ENCODE measurements at regions not wholly inside any gene's neighbourhood (a gene's known extent, or its start where the extent isn't known, plus 50 kb on each side); places are given as distances from the start of the nearest gene placed in this dataset.

- Histone ChIP-seq H3K4me1 (no peaks in the 10 kb centered on the region), H3K27me3 (no peaks in the 10 kb centered on the region), H3K27ac (no peak overlapping the region), H3K36me3 (no peaks in the 10 kb centered on the region), H3K9me3 (no peaks in the 10 kb centered on the region), H3K4me3 (no peak overlapping the region)
- TF ChIP-seq CTCF (IDR thresholded peaks at IDR 0.05) (no peak), POLR2A (IDR thresholded peaks at IDR 0.05) (no peak), POLR2AphosphoS5 (IDR thresholded peaks at IDR 0.05) (no peak), EP300 (IDR thresholded peaks at IDR 0.05) (no peak)
- ATAC-seq (ENCODE audit: low FRiP score in 2 of 2) (no peak), DNase-seq (no peak)
- 80 to 87% methylated on average over 4 of the region's 4 CpGs for WGBS, 2 donors
Observed at GRCh38 chr6:15077006-15077405, 168.9 kb upstream of the JARID2 start.

- H3K9me3 ChIP-seq = no peaks in the 10 kb centered on the region
- no peak for TF ChIP-seq EP300 (IDR thresholded peaks at IDR 0.05)
- no peak for TF ChIP-seq CTCF (IDR thresholded peaks at IDR 0.05)
- TF ChIP-seq POLR2AphosphoS5 (IDR thresholded peaks at IDR 0.05) = no peak
- no peak for TF ChIP-seq POLR2A (IDR thresholded peaks at IDR 0.05)
- H3K4me3 ChIP-seq = no peak overlapping the region
- DNase-seq = no peak
- no peaks in the 10 kb centered on the region for H3K36me3 ChIP-seq
- H3K27me3 ChIP-seq = no peaks in the 10 kb centered on the region
- no peaks in the 10 kb centered on the region for H3K4me1 ChIP-seq
- ATAC-seq (ENCODE audit: low FRiP score in 2 of 2) = no peak
- WGBS, 2 donors = 81 to 92% methylated on average over 5 of the region's 5 CpGs
- no peak overlapping the region for H3K27ac ChIP-seq
Observed at GRCh38 chr6:15077961-15078360, 167.9 kb upstream of the JARID2 start.

- Histone ChIP-seq H3K27ac (no peak overlapping the region), H3K27me3 (no peaks in the 10 kb centered on the region), H3K4me1 (no peaks in the 10 kb centered on the region), H3K9me3 (no peaks in the 10 kb centered on the region), H3K36me3 (no peaks in the 10 kb centered on the region), H3K4me3 (no peak overlapping the region)
- TF ChIP-seq POLR2A (IDR thresholded peaks at IDR 0.05) (no peak), CTCF (IDR thresholded peaks at IDR 0.05) (no peak), EP300 (IDR thresholded peaks at IDR 0.05) (no peak), POLR2AphosphoS5 (IDR thresholded peaks at IDR 0.05) (no peak)
- DNase-seq = no peak
- no peak for ATAC-seq (ENCODE audit: low FRiP score in 2 of 2)
- WGBS, 2 donors = 63 to 81% methylated on average over 7 of the region's 7 CpGs
Observed at GRCh38 chr6:15079288-15079817, 166.5 kb upstream of the JARID2 start.

- TF ChIP-seq EP300 (IDR thresholded peaks at IDR 0.05) (no peak), POLR2A (IDR thresholded peaks at IDR 0.05) (no peak), CTCF (IDR thresholded peaks at IDR 0.05) (no peak), POLR2AphosphoS5 (IDR thresholded peaks at IDR 0.05) (no peak)
- 88 to 97% methylated on average over 1 of the region's 1 CpG for WGBS, 2 donors
- H3K27ac ChIP-seq = no peak overlapping the region
- no peaks in the 10 kb centered on the region for H3K36me3 ChIP-seq
- ATAC-seq (ENCODE audit: low FRiP score in 2 of 2) (no peak), DNase-seq (no peak)
- H3K4me3 ChIP-seq = no peak overlapping the region
- no peaks in the 10 kb centered on the region for H3K9me3 ChIP-seq
- no peaks in the 10 kb centered on the region for H3K4me1 ChIP-seq
- no peaks in the 10 kb centered on the region for H3K27me3 ChIP-seq
Observed at GRCh38 chr6:15080895-15081294, 165.0 kb upstream of the JARID2 start.

GRCh38 chr6:15081447-15081846 lies 164.4 kb upstream of the JARID2 start:
- Histone ChIP-seq H3K27me3 (no peaks in the 10 kb centered on the region), H3K4me1 (no peaks in the 10 kb centered on the region), H3K36me3 (no peaks in the 10 kb centered on the region), H3K4me3 (no peak overlapping the region), H3K9me3 (no peaks in the 10 kb centered on the region), H3K27ac (no peak overlapping the region)
- 81 to 89% methylated on average over 2 of the region's 2 CpGs for WGBS, 2 donors
- DNase-seq = no peak
- no peak for ATAC-seq (ENCODE audit: low FRiP score in 2 of 2)
- TF ChIP-seq CTCF (IDR thresholded peaks at IDR 0.05) = no peak
- TF ChIP-seq EP300 (IDR thresholded peaks at IDR 0.05) = no peak
- no peak for TF ChIP-seq POLR2AphosphoS5 (IDR thresholded peaks at IDR 0.05)
- TF ChIP-seq POLR2A (IDR thresholded peaks at IDR 0.05) = no peak

Measured in upper lobe of left lung (tissue), 6 donors.